Fibroblast of pulmonary artery (primary cell): ENCODE measurements at regions not wholly inside any gene's neighbourhood (a gene's known extent, or its start where the extent isn't known, plus 50 kb on each side); places are given as distances from the start of the nearest gene placed in this dataset.

ENCODE experiments used
- DNase-seq: peaks from one replicate; pipeline ENCODE4 v3.0.0-alpha.2; 2010; ENCODE audit warnings: low read depth
- H3K4me3 ChIP-seq: replicated peaks from 2 replicates; pipeline ENCODE4 v1.5.1; 2011; ENCODE audit warnings: low read depth, mild to moderate bottlenecking, control low read depth, low read length, moderate library complexity
- TF ChIP-seq, protein P1 (sequence below): IDR thresholded peaks from 2 replicates; pipeline ENCODE4 v1.5.1; 2011; ENCODE audit warnings: mild to moderate bottlenecking, control low read depth, low read length, inconsistent platforms; ENCODE audit errors: missing control alignments

DNA sequence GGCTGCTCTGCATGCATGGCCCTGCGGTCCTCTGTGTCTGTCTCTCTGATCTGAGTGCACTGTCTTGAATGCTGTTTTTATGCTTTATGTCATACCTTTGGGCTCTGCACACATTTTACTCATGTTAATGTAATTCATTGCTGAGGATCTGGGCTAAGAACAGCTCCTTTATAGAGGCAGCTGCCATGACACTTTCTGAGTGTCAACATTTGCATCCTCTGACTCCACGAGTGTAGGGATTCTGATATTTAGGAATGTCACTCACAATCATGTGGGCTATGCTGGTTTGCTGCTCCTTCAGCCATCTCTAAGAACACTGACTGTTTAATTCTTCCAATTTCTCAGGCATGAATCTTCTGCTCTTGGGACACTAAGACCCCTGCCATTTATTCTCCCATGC is 192.2 kb upstream of the CPEB2 start:
- H3K4me3 ChIP-seq: no peak overlapping the region
- TF ChIP-seq, protein P1, sequence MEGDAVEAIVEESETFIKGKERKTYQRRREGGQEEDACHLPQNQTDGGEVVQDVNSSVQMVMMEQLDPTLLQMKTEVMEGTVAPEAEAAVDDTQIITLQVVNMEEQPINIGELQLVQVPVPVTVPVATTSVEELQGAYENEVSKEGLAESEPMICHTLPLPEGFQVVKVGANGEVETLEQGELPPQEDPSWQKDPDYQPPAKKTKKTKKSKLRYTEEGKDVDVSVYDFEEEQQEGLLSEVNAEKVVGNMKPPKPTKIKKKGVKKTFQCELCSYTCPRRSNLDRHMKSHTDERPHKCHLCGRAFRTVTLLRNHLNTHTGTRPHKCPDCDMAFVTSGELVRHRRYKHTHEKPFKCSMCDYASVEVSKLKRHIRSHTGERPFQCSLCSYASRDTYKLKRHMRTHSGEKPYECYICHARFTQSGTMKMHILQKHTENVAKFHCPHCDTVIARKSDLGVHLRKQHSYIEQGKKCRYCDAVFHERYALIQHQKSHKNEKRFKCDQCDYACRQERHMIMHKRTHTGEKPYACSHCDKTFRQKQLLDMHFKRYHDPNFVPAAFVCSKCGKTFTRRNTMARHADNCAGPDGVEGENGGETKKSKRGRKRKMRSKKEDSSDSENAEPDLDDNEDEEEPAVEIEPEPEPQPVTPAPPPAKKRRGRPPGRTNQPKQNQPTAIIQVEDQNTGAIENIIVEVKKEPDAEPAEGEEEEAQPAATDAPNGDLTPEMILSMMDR: no peak
- DNase-seq: no peak

- no peak for DNase-seq
- TF ChIP-seq, protein P1: no peak
- no peak overlapping the region for H3K4me3 ChIP-seq
Observed at GRCh38 chr4:14810568-14810967, 191.7 kb upstream of the CPEB2 start.

GRCh38 chr4:14812101-14812500 is 190.2 kb upstream of the CPEB2 start:
- no peak for DNase-seq
- TF ChIP-seq, protein P1: no peak
- H3K4me3 ChIP-seq: no peak overlapping the region

DNA sequence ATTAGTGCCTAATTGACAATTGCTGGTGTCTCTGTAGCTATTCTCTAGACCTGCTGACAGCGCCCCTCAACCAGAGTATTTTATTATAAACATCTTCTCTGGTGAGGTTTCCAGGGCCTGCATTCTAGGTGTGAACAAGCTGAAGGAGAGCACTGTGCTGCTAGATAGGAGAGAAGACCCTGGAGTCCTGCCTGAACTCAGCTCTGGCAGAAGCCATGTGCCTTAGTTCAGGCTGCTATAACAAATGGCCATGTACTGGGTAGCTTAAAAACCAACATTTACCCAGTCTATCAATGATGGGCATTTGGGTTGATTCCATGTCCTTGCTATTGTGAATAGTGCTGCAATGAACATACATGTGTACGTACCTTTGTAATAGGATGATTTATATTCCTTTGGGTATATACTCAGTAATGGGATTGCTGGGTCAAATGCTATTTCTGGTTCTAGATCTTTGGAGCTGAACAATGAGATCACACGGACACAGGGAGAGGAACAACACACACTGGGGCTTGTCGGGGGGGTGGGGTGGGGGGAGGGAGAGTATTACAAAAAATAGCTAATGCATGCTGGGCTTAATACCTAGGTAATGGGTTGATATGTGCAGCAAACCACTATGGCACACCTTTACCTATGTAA is 185.5 kb upstream of the CPEB2 start:
- TF ChIP-seq, protein P1: no peak
- no peak for DNase-seq
- H3K4me3 ChIP-seq: no peak overlapping the region

- no peak for DNase-seq
- TF ChIP-seq, protein P1: no peak
- no peak overlapping the region for H3K4me3 ChIP-seq
Observed at GRCh38 chr4:14824189-14824588, 178.1 kb upstream of the CPEB2 start.

DNA sequence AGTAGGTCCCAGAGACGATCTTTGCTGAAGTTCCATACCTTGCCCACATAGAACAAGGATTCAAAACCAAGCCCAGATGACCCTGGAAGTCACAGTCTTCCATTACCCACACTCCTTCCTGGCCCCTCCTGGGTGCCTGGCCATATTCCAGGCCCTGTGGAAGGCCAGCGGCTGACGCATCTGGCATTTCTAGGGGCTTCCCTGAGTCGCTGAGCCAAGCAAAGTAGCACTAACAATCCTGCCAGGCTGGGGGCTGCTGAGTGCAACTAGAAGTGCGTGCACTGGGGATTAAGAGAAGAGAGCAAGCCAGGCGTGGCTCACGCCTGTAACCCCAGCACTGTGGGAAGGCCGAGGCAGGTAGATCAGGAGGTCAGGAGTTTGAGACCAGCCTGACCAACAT is 175.2 kb upstream of the CPEB2 start:
- H3K4me3 ChIP-seq: no peak overlapping the region
- peak; percentile 7 for DNase-seq
- TF ChIP-seq, protein P1: no peak

DNA sequence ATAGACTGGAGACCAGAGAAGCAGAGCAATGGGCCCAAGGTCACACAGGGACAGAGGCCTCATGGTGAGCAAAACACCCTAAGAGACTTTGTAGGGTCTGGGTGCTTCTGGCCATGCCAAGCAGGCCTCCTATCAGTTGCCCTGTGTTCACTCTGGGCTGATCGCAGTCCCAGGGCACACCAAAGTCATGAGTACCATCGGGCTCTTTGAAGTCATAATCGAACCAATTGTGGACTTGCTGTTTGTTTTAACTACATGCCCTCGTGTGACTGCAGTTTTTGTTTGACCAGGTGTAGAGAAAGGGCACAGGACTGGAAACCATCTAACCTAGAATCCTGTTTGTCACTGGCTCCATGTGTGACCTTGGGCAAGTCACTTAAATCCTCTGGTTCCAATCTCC is 172.5 kb upstream of the CPEB2 start:
- no peak for DNase-seq
- TF ChIP-seq, protein P1: no peak
- H3K4me3 ChIP-seq: no peak overlapping the region
